COR-L47 (cell line): ENCODE measurements at regions not wholly inside any gene's neighbourhood (a gene's known extent, or its start where the extent isn't known, plus 50 kb on each side); places are given as distances from the start of the nearest gene placed in this dataset.
A peak's percentile ranks its signal among the peaks of the same experiment; 100 is the strongest.

Experiments
- DNase-seq: peaks from one replicate; lab custom pipeline; 2025; lab: John Stamatoyannopoulos, UW

GRCh38 chr10:104505521-104506042 lies 135.5 kb upstream of the SORCS3 start:
- DNase-seq, result no peak

- no peak for DNase-seq
Observed at GRCh38 chr10:104509981-104510380, 131.1 kb upstream of the SORCS3 start.

- no peak for DNase-seq
Observed at GRCh38 chr10:104510644-104511043, 130.4 kb upstream of the SORCS3 start.

GRCh38 chr10:104512800-104513199 lies 128.3 kb upstream of the SORCS3 start:
- DNase-seq, result no peak

GRCh38 chr10:104515678-104516199 lies 125.4 kb upstream of the SORCS3 start:
- peak; percentile 10 for DNase-seq

- DNase-seq, result no peak
Observed at GRCh38 chr10:104516986-104517385, 124.1 kb upstream of the SORCS3 start.

GRCh38 chr10:104517946-104518345 lies 123.1 kb upstream of the SORCS3 start:
- DNase-seq, result no peak

GRCh38 chr10:104518891-104519290 lies 122.2 kb upstream of the SORCS3 start:
- no peak for DNase-seq

GRCh38 chr10:104520653-104521052 lies 120.4 kb upstream of the SORCS3 start:
- DNase-seq, result no peak

- no peak for DNase-seq
Observed at GRCh38 chr10:104521901-104522694, 119.0 kb upstream of the SORCS3 start.

GRCh38 chr10:104526188-104526587 lies 114.9 kb upstream of the SORCS3 start:
- DNase-seq, result no peak

- DNase-seq, result no peak
Observed at GRCh38 chr10:104527013-104527412, 114.1 kb upstream of the SORCS3 start.

- no peak for DNase-seq
Observed at GRCh38 chr10:104540181-104540580, 100.9 kb upstream of the SORCS3 start.

- no peak for DNase-seq
Observed at GRCh38 chr10:104541820-104542219, 99.3 kb upstream of the SORCS3 start.

GRCh38 chr10:104546336-104546735 lies 94.8 kb upstream of the SORCS3 start:
- DNase-seq, result no peak

- no peak for DNase-seq
Observed at GRCh38 chr10:104546756-104547155, 94.3 kb upstream of the SORCS3 start.

GRCh38 chr10:104548090-104548489 lies 93.0 kb upstream of the SORCS3 start:
- no peak for DNase-seq

GRCh38 chr10:104556831-104557230 lies 84.3 kb upstream of the SORCS3 start:
- DNase-seq, result no peak

- DNase-seq, result no peak
Observed at GRCh38 chr10:104557966-104558365, 83.1 kb upstream of the SORCS3 start.

GRCh38 chr10:104559935-104560334 lies 81.2 kb upstream of the SORCS3 start:
- no peak for DNase-seq

GRCh38 chr10:104563051-104563450 lies 78.0 kb upstream of the SORCS3 start:
- no peak for DNase-seq

- no peak for DNase-seq
Observed at GRCh38 chr10:104563548-104563947, 77.5 kb upstream of the SORCS3 start.

- no peak for DNase-seq
Observed at GRCh38 chr10:104574427-104574826, 66.7 kb upstream of the SORCS3 start.

- no peak for DNase-seq
Observed at GRCh38 chr10:104574838-104575237, 66.3 kb upstream of the SORCS3 start.
